HG02852 (cell line): ENCODE measurements at regions not wholly inside any gene's neighbourhood (a gene's known extent, or its start where the extent isn't known, plus 50 kb on each side); places are given as distances from the start of the nearest gene placed in this dataset.

Experiments
- ATAC-seq: cut with Tn5 transposase; IDR thresholded peaks from one replicate; pipeline ENCODE4 v1.9.1; 2021; ENCODE audit warnings: mild to moderate bottlenecking, moderate library complexity; ENCODE audit not compliant: unreplicated experiment

DNA sequence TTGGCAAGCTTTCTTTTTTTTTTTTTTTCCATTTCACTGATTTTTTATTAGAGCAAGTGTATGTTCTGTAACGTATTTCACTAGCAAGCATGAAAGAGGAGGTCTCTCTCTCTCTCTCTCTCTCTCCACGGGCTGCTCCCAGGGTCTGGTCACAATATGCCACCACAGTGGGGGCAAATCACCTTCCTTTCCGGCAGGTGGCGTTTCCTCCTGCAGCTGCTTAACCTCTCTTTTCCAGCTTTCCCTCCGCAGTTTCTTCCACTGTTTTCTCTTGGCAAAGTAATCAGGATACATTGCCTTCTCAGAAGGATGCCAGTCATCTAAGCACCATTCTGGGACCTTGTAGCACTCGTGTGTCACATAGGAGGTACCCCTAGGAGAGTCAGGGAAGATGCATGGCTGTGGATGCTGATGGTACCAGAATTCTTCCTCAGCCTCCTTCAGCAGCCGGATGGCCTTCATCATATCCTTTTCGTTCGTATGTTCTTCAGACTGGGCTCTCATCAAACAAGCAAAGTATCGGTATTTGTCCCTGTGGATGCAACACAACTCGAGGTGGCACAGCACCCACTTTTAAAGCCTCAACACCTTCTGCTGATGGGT lies 197.3 kb upstream of the PODXL start:
- no peak for ATAC-seq

DNA sequence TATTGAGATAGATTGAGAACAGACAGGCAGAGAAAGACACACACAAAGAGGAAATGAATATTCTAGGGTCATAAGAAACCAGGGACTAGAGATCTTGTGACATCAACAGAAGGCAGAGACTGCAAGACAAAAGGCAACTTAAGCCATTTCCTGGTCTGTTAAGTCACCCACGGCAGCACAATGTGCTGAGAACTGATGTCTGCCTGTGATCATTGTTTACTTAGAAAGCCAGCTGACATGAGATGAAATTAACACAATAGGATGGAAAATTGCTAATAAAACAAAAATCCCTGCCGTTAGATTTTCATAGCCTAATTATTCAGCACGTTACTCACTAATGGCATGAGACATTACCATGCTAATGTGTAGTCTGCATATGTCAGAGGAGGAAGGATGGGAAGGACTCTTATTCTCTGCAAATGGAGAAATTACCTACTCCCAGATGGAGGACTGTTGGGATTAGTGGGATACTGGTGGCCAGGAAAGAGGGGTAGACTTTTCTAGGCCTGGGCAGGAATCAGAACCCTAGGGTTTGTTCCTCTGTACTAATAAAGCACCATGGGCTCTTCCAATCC lies 191.3 kb upstream of the PODXL start:
- no peak for ATAC-seq

GRCh38 chr7:131745390-131746248 lies 189.2 kb upstream of the PODXL start:
- ATAC-seq: no peak

DNA sequence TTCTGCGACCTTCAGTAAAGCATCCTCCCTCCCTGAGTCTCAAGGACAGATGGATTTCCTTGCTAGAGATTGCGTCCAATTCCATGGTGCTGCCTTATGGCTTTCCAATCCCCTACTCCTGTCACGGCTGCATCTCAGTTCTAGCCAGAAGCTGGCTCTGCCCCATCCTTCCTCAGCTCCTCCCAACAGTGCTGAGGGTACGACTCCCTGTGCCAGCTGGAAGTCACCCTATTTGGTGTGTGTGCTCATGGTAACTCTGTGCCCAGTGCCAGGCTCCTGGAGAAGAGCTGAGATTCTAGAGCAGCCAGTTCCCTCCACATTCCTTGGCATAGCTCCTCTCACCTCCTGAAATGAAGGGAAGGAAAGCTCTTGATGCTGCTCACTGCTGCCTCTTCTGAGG lies 185.0 kb upstream of the PODXL start:
- ATAC-seq: no peak

DNA sequence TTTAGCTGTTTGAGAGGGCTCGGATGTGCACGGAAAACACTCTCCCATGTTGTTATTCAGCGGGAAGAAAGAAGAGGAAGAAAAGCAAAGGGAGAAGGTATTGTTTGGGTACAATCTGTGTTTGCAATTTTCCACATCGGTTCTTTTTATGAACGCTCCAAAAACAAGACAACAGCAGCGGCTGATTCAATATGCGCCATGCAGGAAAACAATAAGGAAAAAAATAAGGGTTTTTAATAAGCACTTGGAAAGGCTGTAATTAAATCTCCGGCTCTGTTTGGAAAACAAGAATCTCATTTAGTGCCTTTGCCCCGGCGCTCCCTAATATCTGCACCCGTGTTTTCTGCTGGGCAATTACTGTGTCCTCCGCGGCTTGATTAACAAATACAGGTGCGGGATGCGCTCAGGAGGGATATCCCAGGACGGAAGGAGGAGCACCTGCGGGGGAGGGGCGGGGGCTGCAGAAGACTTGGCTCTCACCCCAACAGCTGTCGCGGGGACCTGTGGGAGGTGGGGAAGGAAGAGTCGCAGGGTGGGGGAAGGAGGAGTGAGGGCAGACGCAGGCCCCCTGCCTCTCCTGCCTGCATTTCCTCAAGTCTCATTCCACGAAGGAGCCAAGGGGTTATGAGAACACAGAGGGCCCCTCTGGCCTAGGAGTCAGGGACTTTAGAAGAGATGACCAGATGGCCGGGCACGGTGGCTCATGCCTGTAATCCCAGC lies 181.5 kb upstream of the PODXL start:
- no peak for ATAC-seq

DNA sequence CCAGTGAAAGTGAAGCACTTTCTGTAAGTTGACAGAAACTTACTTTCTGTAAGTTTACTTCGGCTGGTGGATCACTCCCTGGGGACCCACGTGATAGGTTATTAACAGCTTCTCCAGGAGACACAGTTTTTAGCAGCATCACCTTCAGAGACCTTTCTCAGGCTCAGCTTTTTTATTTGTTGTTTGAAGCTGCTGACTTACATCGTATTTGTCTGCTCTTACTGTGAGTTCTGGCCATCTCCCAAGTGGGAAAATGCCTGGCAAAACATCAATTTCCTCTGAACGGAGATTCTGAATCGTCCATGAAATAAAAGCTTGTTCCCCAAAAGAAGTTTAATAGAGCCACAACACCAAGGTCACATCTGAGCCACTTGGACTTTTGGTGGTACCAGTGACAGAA lies 178.7 kb upstream of the PODXL start:
- no peak for ATAC-seq

DNA sequence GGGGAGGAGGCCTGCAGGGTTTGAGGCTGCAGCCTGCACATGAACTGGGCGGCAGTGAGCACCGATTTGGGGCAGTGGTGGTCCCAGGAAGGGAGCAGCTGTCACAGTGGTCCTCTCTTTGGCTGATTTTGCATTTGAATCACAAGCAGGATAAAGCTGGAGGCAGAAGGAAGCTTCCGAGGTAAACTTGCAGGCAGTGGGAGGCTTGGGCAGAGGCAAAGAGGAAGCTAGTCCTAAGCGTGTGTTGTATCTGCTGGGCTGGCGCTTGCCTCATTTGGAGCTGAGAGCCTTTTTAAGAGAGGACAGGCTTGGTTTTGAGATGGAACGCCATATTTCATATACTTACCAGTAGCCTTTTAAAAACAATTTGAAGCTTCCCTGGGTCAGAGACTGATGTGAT lies 177.2 kb upstream of the PODXL start:
- ATAC-seq: no peak

DNA sequence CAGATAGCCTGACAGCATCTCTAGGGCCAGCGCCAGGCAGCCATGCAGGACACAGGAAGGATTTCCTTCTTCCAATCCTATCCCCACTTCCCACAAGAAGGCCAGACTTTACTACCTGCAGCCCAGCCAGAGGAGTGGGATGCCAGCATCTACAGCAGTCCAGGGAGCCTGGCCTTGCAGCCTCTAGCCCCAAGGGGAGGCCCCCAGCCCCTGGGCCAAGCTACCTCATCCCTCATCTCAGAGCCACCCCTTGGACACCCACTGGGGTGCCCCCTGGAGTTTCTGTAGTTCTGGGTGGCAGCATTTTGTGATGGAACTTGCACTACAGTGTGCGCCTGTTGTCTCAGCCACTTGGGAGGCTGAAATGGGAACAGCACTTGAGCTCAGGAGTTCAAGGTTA lies 170.8 kb upstream of the PODXL start:
- ATAC-seq: no peak

DNA sequence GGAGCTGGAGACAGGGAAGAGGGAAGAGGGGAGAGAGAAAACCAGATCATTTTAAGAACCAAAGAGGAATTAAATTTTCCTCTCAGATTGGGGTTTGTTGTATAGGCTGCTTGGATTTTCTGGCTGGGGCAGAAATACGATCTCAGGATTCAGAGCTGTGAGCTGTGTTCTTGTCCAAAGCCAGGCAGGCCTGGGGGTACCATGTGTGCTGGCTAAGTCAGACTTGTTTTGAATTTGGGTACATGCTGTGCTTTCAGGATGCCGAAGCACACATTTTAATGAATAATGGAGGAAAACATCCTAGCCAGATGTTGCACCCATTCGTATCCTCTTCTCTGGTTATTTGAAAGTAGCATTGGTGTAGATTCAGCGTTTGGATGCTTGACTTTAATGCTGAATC lies 170.3 kb upstream of the PODXL start:
- no peak for ATAC-seq

- no peak for ATAC-seq
Measured at GRCh38 chr7:131726031-131726430, 169.6 kb upstream of the PODXL start.

- ATAC-seq: no peak
Measured at GRCh38 chr7:131724776-131725345, 168.4 kb upstream of the PODXL start.

DNA sequence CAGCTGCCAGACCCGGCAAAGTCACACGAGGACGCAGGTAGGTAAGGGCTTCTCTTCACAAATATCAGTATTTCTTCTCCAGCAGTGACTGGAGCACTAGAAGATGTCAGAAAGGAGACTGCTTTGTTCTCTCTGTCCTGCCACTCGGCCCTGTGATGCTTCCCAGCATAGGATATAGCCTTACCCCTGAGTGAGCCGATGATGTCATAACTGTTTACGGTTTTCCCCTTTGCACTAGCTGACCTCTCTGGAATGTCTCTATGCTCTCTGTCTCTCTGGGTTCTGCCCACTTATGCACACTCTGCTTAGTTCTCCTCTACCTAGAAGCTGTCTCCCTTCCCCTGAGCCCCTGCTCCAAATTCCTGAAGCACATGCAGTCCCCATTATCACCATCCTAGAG lies 167.5 kb upstream of the PODXL start:
- ATAC-seq: no peak

DNA sequence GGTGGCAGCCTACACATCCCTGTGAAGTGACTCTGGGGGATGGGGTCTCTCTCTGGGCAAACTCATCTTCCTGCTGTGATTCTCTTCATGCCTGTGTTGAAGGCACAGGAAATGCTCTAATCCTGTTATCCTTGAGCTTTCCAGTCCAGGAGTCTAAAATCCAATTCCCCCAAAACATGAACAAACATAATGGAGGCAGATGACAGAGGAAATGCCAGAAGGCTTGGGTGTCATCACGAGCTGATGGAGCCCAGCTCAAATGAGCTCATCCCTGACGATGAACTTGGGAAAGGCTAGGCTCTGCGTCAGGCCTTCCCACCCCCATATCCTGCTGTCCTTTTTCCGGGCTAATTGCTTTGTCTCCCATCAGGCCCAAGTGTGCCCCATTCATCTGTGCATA lies 165.9 kb upstream of the PODXL start:
- ATAC-seq: no peak

GRCh38 chr7:131721660-131722059 lies 165.2 kb upstream of the PODXL start:
- ATAC-seq: no peak

DNA sequence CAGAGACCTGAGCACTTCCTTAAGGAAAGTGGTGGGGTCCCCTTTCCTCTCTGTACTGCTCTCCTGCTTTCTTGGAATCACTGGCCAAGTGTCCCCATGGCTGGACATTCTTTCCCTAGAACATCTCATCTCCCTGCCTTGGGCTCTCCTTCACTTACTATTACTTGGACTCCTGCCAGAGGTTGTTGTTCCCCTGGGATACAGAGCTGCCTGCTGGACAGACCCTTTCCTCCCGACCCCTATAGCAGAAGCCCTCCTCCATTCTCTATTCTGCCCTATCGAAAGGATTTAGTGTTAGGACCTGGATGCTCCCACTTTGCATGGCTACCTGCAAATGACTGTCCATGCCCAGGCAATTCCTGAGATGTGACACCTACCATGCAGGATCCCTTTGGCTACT lies 164.3 kb upstream of the PODXL start:
- no peak for ATAC-seq

DNA sequence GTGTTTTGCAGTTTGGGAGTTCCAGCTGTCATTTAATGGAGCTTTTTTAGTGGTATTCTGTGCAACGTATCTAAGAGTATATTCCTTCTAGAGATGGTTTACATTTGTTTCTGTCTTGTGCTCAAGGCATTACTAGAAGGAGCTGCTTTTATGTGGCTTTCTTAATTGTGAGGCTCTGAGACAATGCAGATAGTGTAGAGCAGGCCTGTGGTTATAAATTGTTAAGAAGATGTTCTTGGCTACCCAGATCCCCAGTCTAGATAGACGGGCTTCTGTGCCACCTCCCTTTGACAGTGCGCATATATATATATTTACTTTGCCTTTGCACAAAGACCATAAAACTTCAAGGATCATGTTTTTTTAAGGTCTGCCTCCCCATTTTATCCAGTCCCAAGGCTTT lies 160.8 kb upstream of the PODXL start:
- ATAC-seq: no peak

GRCh38 chr7:131699323-131699722 lies 142.9 kb upstream of the PODXL start:
- ATAC-seq: no peak

GRCh38 chr7:131692131-131692960 lies 135.9 kb upstream of the PODXL start:
- ATAC-seq: no peak

GRCh38 chr7:131691454-131692130 lies 135.2 kb upstream of the PODXL start:
- ATAC-seq: no peak

- no peak for ATAC-seq
Measured at GRCh38 chr7:131690441-131690840, 134.0 kb upstream of the PODXL start.
